Osteoblast (primary cell): ENCODE measurements at regions not wholly inside any gene's neighbourhood (a gene's known extent, or its start where the extent isn't known, plus 50 kb on each side); places are given as distances from the start of the nearest gene placed in this dataset.
"Not testable (repeated sequence)": the region's sequence is repeated elsewhere in the genome, so short reads cannot be mapped to it uniquely, and the experiment has no call there.

Source experiments
- DNase-seq: peaks from one replicate; pipeline ENCODE4 v3.0.0; 2011; ENCODE audit warnings: low spot score, mixed read lengths; ENCODE audit not compliant: insufficient read length; ENCODE audit errors: missing footprints
- H2AFZ ChIP-seq: 2 replicates; pipeline ENCODE4 v1.6.0; 2011; ENCODE audit warnings: mild to moderate bottlenecking, low read length
- H3K27ac ChIP-seq: 2 replicates; pipeline ENCODE4 v1.5.1; 2011; ENCODE audit warnings: mild to moderate bottlenecking, low read depth, low read length, moderate library complexity
- H3K27me3 ChIP-seq: 2 replicates; pipeline ENCODE4 v1.6.0; 2012; ENCODE audit warnings: mild to moderate bottlenecking, control low read depth, inconsistent platforms, low read length, moderate library complexity; ENCODE audit not compliant: insufficient read depth
- H3K36me3 ChIP-seq: 2 replicates; pipeline ENCODE4 v1.5.1; 2011; ENCODE audit warnings: mild to moderate bottlenecking, low read length, control low read depth, moderate library complexity; ENCODE audit not compliant: insufficient read depth
- H3K4me1 ChIP-seq: 2 replicates; pipeline ENCODE4 v1.5.1; 2011; ENCODE audit warnings: mild to moderate bottlenecking, low read length, control low read depth, moderate library complexity; ENCODE audit not compliant: insufficient read depth
- H3K4me2 ChIP-seq: 2 replicates; pipeline ENCODE4 v1.6.0; 2011; ENCODE audit warnings: mild to moderate bottlenecking, low read length; ENCODE audit not compliant: insufficient read depth
- H3K4me3 ChIP-seq: fragments of 200-600 bp; sonication (generic); 3 replicates; pipeline ENCODE4 v1.5.1; 2012; ENCODE audit warnings: mild to moderate bottlenecking, low read length, inconsistent platforms; ENCODE audit not compliant: insufficient read depth
- H3K79me2 ChIP-seq: 2 replicates; pipeline ENCODE4 v1.6.0; 2012; ENCODE audit warnings: mild to moderate bottlenecking, low read length, control low read depth, inconsistent platforms; ENCODE audit not compliant: insufficient read depth
- H3K9me3 ChIP-seq: 2 replicates; pipeline ENCODE4 v1.5.1; 2011; ENCODE audit warnings: low read depth, low read length, control low read depth
- H4K20me1 ChIP-seq: 2 replicates; pipeline ENCODE4 v1.6.0; 2012; ENCODE audit warnings: mild to moderate bottlenecking, low read length, control low read depth; ENCODE audit not compliant: insufficient read depth
- TF ChIP-seq, protein P1 (sequence below): IDR thresholded peaks from 2 replicates; pipeline ENCODE4 v1.5.1; 2011; ENCODE audit warnings: mild to moderate bottlenecking, low read depth, low read length, moderate library complexity; ENCODE audit errors: extremely low read depth

DNA sequence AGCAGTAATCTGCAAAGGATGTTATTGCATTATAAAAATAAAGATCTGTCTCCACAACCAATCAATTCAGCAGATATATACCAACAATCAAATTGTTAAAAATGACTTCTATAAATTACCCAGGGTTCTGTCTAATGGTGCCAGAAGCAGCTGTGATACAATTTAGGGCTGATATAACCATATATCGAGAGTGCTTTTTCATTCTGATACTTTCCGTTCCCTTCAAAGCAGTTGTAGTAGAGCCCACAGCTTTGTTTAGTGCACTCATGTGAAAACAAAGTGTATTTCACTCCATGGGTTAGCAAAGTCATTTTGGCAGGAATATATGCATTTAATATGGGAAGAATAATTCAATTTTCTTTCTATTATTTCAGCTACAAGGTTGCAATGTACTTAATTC is 83.1 kb upstream of the CHCHD3 start:
- Histone ChIP-seq H3K79me2 (no peaks in the 10 kb centered on the region), H4K20me1 (no peaks in the 10 kb centered on the region), H3K36me3 (no peaks in the 10 kb centered on the region), H3K9me3 (no peaks in the 10 kb centered on the region), H3K4me2 (no peak overlapping the region), H3K4me1 (no peaks in the 10 kb centered on the region), H3K27ac (no peak overlapping the region), H3K4me3 (no peak overlapping the region), H3K27me3 (peaks cover 3% of the 10 kb centered on the region), H2AFZ (no peak overlapping the region)
- TF ChIP-seq, protein P1, sequence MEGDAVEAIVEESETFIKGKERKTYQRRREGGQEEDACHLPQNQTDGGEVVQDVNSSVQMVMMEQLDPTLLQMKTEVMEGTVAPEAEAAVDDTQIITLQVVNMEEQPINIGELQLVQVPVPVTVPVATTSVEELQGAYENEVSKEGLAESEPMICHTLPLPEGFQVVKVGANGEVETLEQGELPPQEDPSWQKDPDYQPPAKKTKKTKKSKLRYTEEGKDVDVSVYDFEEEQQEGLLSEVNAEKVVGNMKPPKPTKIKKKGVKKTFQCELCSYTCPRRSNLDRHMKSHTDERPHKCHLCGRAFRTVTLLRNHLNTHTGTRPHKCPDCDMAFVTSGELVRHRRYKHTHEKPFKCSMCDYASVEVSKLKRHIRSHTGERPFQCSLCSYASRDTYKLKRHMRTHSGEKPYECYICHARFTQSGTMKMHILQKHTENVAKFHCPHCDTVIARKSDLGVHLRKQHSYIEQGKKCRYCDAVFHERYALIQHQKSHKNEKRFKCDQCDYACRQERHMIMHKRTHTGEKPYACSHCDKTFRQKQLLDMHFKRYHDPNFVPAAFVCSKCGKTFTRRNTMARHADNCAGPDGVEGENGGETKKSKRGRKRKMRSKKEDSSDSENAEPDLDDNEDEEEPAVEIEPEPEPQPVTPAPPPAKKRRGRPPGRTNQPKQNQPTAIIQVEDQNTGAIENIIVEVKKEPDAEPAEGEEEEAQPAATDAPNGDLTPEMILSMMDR = no peak
- no peak for DNase-seq

DNA sequence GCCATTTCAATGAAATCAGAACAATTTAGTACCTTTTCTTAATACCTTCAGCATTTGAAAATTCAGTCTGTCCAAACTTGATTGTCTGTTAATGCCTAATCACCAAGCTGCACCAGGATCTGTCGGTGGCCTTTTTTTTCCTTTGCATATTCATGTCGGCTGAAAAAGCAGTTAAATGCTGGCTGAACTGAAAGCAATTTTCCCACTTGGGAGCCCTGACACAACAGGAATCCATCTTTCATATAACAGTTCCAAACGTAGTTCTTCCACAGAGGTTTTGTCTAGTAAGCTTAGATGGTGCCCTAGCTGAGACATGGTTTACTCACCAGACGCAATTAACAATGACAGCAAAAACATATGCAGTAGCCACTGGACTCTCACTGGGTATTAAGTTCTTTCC is 83.6 kb upstream of the CHCHD3 start:
- Histone ChIP-seq H3K9me3 (no peaks in the 10 kb centered on the region), H3K27me3 (peaks cover 3% of the 10 kb centered on the region), H3K4me3 (no peak overlapping the region), H3K79me2 (no peaks in the 10 kb centered on the region), H4K20me1 (no peaks in the 10 kb centered on the region), H3K36me3 (no peaks in the 10 kb centered on the region), H2AFZ (no peak overlapping the region), H3K4me2 (no peak overlapping the region), H3K4me1 (no peaks in the 10 kb centered on the region), H3K27ac (no peak overlapping the region)
- TF ChIP-seq, protein P1 = no peak
- no peak for DNase-seq

DNA sequence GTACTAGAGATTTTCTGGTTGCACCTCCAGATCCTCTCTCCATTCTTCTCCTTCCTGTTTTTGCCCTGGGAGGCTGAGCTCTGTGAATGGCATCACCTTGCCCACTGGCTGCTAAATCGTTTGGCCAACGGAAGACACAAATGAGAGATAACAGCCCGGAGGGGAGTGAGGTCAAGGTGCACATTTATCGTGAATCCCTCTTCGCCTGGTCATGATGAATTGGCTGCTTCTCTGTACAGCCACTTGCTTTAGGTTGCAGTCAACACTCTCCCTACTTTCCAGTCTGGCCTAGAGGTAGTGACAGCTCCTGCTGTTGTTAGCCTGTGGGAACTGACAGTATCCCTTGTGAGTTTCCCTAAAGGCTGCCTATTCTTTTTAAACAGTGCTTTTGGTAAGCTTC is 85.4 kb upstream of the CHCHD3 start:
- H3K4me2 ChIP-seq = no peak overlapping the region
- no peaks in the 10 kb centered on the region for H4K20me1 ChIP-seq
- no peak for DNase-seq
- H3K9me3 ChIP-seq = no peaks in the 10 kb centered on the region
- H3K4me3 ChIP-seq = no peak overlapping the region
- peaks cover 7% of the 10 kb centered on the region for H3K27me3 ChIP-seq
- no peaks in the 10 kb centered on the region for H3K36me3 ChIP-seq
- H3K79me2 ChIP-seq = no peaks in the 10 kb centered on the region
- H3K4me1 ChIP-seq = no peaks in the 10 kb centered on the region
- no peak overlapping the region for H3K27ac ChIP-seq
- TF ChIP-seq, protein P1 = no peak
- H2AFZ ChIP-seq = no peak overlapping the region

DNA sequence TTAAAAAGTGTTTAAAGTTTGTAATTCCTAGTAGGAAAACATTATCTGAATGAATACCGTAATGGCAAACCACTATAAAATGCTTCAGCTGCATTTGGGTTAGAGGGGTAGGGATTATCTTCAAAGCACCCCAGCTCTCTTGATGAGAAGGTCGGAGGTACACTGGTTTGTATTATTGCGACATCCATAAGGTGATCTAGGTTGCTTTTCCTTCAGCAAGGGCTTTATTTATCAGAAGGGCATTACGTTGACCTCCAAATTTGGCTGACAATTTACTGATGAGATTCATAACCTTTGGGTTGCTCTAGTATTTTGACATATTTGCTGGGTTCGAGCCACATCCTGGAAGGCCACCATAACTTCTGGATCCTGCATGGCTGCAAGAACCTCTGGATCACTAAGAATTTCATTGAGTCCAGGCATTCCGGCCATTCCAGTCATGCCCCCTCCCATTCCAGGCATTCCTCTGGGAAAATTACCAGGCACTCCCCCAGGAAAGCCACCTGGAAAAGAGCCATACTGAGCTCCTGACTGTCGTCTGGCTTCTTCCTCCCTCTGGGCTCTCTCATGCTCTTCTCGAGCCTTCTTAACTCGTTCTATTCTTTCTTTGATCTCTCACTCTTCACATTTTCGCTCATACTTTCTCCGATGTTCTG is 83.6 kb upstream of the EXOC4 start:
- not testable (repeated sequence) for H3K36me3 ChIP-seq, DNase-seq, H2AFZ ChIP-seq

DNA sequence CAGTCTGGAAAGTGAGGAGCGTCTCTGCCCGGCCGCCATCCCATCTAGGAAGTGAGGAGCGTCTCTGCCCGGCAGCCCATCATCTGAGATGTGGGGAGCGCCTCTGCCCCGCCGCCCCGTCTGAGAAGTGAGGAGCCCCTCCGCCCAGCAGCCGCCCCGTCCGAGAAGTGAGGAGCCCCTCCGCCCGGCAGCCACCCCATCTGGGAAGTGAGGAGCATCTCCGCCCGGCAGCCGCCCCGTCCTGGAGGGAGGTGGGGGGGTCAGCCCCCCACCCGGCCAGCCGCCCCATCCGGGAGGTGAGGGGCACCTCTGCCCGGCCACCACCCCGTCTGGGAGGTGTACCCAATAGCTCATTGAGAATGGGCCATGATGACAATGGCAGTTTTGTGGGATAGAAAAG is 75.4 kb upstream of the EXOC4 start:
- not testable (repeated sequence) for H3K9me3 ChIP-seq, H2AFZ ChIP-seq, H3K27ac ChIP-seq, H3K4me2 ChIP-seq, H4K20me1 ChIP-seq, H3K4me1 ChIP-seq, H3K4me3 ChIP-seq, DNase-seq, H3K79me2 ChIP-seq, H3K36me3 ChIP-seq, H3K27me3 ChIP-seq

More for the DNA sequence above, 83.6 kb upstream of the EXOC4 start:
- H3K27me3 ChIP-seq = peaks cover 13% of the 10 kb centered on the region
- not testable (repeated sequence) for H3K79me2 ChIP-seq, H4K20me1 ChIP-seq, H3K4me3 ChIP-seq, H3K4me1 ChIP-seq, H3K4me2 ChIP-seq, H3K9me3 ChIP-seq, H3K27ac ChIP-seq
